ENCODE measurements at regions not wholly inside any gene's neighbourhood (a gene's known extent, or its start where the extent isn't known, plus 50 kb on each side); places are given as distances from the start of the nearest gene placed in this dataset.
"Not testable (repeated sequence)": the region's sequence is repeated elsewhere in the genome, so short reads cannot be mapped to it uniquely, and the experiment has no call there.

DNA sequence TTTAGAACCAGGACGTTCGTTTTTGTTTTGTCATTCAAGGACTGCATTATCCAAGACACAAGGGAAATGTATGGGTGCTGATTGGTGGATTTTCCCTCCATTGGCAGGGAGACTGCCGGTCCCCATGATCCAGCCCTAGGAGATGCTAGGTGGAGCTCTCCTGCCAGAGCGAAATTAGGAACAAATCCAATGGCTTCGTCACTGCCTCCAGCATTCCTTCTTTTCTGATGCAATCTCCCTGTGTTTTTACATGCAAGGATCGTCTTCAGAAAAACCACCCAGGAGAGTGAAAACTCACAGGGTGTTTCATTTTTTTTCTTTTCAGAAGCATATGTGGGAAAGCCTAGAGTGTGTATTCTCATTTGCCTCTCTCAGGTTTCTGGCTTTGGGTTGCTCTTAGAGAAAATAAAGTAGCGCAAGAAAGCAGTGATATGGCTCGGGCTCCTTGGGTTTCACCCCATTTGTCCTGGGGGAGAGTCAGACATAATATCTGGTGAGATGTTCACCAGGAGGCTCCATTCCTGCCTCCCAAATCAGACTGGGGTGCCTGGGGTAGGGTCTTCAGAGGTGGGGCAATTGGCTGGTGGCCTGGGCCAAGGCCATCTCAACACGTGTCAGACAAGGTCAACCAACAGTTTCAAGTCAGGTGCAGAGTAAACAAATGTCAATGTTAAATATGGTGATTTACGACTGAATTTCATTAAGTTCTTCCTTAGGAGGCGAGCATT, 450.9 kb upstream of the MKI67 start:
- peak; percentile 84 for DNase-seq (ENCODE audit: low read depth)

DNA sequence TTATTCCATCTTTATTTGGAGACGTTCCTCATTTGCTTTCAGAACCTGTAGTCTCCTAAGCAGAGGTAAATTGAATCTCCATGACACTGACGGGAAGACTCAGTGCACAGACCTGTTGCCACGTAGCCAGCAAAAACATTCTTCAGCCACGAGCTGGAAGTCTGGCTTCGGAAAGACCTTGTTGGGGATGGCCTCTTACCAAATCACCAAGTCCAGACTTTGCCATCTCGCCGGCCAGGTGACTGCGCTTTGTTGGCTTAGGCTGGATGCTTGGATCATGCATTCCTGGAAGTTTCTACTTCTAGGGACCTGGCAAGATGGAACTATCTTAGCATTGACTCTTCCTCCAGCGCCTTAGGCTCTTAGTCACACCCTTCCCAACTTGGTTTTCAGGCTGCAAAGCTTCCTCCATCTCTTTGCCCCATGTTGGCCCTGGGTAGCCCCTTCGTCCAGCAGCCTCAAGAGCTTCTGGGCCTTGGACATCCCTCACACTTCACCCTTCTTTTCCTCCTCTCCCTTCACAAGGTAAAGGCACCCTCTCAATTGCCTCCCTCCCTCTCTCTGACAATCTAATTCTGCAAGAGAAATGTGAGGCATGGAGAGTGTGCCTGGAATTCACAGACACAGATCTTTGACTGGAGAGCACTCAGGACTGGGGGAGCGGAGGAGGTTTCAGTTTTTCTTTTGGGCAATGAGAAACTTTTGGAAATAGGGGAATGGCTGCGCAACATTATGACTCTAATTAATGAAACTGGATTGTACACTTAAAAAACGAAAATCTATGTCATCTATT, 451.9 kb upstream of the MKI67 start:
- DNase-seq (ENCODE audit: low read depth) = no peak

DNA sequence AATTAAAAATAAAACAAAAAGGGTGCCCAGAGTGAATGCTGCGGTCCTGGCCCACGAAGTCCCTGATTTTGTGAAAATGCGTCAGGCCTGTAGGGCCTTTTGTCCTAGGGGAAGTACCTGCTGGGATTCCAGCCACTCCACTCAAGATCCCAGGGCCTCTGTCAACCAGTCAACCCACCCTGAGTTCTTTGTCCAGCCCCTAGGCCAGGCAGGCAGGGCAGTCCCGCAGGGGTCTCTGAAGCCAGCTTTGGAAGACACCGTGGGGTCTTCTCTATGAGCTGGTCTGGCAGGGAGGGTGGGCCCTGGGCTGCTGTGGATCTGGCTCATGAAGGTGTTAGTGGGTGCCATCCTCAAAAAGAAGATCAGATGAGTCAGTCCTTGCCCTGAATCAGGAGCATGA, 452.5 kb upstream of the MKI67 start:
- DNase-seq (ENCODE audit: low read depth) = no peak

DNA sequence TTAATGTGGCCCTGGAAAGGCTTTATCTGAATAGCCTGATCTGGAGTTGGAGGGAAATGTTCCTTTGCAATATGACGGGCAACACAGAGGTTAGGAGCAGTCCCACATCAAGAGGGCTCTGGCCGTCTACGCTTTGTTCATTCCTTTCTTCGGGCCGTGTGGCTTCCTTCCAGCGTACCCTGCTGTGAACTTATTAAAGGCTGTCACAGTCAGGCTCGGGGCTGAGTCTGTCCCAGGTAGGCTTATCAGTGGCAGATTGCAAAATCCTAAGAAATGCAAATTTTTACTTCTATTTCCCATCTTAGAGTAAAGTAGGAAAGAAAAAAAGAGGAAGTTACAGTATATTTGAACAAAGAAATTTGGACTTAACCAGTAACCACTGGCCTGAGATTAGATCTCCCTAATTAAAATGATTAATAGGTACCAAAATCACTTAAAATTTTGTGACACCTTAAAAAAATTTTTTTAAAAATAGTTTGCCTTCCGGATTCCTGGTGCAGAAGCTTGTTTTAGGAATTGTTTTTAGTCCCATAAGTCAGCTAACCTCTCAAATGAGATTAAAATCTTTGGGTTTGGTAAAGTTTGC, 453.1 kb upstream of the MKI67 start:
- no peak for DNase-seq (ENCODE audit: low read depth)

DNA sequence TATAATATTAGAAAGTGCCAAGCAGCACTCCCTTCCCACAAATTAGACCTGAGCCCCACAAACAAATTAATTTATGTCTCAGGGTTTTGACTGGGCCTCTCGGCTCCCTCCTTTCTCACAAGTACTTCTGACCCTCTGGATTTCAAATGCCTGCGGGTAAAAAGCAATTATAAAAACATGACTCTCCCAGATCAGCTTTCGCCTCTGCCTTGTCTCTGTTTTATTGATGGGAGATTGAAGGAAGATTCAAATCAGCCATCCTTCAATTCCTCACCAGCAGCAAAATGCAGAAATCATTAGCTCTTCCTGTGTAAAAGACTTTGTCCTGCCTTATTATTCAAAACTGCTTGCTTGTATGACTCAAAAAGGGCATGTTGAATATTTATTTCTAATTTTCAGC, 453.7 kb upstream of the MKI67 start:
- DNase-seq (ENCODE audit: low read depth) = no peak

DNA sequence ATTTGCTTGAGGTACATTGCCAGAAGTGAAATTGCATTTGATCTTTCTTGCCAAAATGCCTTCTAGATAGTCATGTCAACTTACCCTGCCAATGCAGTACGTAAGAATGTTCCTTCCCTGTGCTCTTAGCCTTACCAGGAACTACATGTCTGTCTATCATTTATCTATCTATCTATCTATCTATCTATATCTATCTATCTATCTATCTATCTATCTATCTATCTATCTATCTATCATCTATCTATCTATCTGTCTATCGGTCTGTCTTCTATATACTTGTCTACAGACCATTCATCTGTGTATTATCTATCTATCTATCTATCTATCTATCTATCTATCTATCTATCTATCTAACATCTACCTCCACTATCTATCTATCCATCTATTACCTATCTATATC, 456.9 kb upstream of the MKI67 start:
- DNase-seq (ENCODE audit: low read depth) = not testable (repeated sequence)

DNA sequence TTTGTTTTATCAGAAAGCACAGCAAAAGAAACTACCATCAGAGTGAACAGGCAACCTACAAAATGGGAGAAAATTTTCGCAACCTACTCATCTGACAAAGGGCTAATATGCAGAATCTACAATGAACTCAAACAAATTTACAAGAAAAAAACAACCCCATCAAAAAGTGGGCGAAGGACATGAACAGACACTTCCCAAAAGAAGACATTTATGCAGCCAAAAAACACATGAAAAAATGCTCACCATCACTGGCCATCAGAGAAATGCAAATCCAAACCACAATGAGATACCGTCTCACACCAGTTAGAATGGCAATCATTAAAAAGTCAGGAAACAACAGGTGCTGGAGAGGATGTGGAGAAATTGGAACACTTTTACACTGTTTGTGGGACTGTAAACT, 460.4 kb upstream of the MKI67 start:
- DNase-seq (ENCODE audit: low read depth) = not testable (repeated sequence)

DNA sequence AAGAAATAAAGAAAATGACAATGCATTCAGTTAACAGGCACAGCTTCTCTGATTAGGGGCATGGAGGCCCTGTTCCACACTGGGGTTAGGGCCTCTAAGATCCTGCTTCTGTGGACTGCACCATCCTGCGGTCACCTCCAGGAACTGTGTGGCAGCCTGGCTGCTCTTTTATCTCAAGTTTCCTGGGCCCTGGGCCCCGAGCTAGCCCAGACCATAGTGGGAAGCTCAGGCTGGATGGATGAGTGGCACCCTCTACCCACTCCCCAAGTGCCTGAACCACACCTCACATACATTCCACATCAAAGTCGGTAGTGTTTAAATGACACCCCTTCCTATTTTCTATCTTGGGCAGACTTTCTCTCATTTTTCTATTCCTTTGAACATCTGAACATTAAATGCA, 461.5 kb upstream of the MKI67 start:
- DNase-seq (ENCODE audit: low read depth) = no peak

DNA sequence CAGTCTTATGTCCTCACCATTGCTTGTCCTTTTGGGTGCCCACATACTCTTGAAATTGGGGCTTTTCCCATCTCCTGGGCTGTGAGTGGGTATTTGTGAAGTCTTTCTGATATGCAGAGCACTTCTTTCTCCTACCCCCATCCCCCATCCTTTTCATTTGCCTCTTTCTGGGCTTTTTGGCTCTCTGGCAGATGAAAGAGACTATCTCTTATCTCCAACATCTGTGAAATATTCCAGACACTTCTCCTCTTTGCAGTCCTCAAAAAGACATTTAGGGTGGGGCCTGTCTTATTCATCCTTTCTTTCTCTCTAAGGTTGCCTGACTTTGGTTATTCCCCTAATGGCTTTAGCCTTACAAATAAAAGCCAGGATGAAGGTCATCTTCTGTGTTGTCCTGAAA, 462.2 kb upstream of the MKI67 start:
- DNase-seq (ENCODE audit: low read depth) = no peak

DNA sequence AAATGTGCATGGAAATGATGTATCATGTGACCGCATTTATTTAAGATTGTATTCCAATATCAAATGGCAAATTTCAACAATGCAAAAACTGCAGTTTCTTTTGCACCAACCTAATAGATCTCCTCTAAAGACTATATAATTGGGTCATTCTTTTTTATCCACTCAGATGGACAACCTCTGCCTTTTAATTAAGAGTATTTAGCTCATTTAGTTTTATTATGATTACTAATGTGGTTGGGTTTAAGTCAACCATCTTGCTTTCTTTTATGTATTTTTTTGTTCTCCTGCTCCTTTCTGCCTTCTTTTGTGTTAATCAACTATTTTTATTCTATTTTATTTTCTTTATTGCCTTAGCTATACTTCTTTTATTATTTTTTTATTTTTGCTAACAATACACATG, 468.5 kb upstream of the MKI67 start:
- DNase-seq (ENCODE audit: low read depth) = no peak

DNA sequence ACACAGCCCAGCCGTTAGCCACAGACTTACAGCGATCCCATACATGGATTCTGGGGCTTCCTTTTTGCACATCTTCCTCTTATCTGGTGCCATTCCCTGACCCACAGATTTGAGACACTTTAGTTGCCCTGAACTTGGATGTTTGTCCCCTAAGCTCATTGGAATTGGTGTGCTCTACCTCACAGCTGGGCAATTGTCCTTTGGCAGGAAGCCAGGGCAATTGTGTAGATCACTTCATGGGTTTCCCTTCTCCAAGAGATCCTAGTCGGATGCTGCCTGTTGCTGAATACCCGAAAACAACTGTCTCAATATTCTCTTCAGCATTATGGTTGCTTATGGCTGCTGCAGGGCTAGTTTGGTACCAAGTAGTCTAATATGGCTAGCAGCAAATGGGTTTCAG, 470.7 kb upstream of the MKI67 start:
- no peak for DNase-seq (ENCODE audit: low read depth)

DNA sequence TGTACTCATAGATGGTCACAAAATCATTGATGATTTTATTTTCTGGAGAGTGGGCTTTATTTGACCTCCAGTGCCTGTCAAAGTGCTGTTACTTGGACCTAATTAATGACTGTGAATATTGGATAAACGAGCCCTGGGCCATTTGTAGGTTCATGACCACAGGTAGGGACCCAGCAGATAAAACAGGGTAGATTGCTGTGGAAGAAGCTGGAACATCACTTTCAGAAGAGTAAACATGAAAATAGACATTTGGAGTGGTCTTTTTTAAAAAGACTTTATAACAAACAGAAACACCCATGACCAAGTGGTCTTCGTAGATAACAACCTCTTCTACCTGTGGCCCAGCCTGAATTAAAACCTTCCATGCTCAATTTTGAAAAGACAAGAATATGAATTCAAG, 472.8 kb upstream of the MKI67 start:
- no peak for DNase-seq (ENCODE audit: low read depth)

DNA sequence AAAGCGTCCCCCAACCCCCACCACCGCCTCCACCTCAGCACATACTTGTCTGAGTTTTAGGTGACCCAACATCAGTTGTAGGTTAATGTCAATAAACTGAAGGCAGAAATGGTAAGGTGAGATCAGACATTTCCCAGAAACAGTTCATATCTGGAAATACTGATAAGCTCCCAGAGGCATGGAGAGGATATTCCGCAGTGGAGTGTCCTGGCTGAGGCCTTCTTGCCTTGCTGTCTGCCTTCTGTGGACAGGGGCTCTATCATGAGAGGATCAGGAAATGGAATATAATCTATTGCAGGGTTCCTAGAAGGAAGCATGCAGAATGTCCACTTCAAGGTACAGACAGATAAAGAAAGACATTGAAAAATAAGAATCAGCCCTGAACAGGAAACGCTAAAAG, 473.3 kb upstream of the MKI67 start:
- DNase-seq (ENCODE audit: low read depth) = no peak

DNA sequence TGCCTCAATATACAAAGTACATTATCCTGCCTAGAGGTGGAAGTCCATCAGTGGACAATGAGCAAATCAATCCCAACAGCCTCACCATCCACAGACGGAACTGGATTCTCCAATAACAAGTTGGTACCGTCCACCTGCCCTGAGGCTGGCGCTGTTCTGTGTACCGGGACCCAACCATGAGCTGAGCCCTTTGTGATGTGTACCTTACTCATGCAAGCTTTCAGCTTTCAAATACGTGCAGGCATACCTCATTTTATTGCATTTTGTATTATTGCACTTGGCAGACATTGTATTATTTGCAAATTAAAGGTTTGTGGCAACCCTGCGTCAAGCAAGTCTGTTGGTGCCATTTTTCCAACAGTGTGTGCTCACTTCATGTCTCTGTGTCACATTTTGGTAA, 476.0 kb upstream of the MKI67 start:
- DNase-seq (ENCODE audit: low read depth) = no peak

DNA sequence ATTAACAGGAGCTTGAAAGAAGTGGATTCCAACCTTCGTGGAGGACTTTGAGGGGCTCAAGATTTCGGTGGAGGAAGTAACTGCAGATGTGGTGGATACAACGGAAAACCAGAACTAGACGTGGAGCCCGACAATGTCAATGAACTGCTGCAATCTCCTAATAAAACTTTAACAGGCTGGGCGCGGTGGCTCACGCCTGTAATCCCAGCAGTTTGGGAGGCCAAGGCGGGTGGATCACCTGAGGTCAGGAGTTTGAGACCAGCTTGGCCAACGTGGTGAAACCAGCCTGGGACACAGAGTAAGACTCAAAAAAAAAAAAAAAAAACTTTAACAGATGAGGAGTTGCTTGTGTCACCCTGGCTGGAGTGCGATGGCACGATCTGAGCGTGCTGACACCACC, 477.8 kb upstream of the MKI67 start:
- DNase-seq (ENCODE audit: low read depth) = no peak

DNA sequence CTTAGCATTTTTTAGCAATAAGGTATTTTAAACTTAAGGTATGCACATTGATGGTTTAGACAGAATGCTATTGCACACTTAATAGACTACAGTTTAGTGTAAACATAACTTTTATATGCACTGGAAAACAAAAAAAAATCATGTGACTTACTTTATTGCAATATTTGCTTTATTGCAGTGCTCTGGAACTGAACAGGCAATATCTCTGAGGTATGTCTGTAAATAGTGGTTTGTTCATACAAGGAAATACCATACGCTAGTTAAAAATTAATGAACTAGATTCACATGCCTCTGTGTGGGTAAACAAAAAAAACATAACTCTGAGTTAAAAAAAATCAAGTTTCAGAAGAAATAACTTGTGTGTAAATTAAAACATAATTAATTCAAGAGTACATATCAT, 479.0 kb upstream of the MKI67 start:
- DNase-seq (ENCODE audit: low read depth) = no peak

DNA sequence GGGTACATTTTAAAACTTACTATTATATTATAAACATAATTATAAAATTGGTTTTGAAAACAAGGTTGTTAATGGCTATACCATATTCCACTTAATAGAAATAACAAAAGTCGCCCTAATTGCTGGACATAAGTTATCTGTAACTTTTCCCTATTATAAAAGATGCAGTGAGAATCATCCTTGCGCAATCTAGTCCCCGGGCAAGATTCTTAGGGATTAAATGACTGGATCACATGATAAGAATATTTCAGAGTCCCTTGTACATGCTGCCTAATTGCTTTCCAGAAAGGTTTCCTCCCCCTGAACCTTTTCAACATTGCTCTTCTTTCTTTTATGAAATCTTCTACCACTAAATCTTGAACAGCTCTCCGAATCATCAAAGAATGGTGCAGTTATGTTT, 479.8 kb upstream of the MKI67 start:
- DNase-seq (ENCODE audit: low read depth) = no peak

DNA sequence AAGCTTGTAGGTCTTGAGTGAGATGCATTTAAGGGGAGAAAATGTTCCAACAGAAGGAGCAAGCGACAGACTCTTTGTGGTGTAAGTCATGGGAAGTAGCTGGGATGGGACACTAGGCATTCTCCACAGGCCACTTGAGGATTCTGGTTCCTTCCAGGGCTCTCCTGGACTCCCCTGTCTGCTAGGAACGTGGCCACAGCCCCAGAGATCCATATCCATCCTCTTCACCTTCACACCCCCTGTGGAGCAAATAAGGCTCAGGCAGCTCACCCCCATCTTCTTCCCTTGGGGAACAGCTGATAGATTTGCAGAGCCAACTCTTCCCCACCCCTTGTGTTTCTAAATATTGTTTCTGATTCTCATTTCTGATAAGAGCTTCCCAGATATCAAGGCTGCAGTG, 482.6 kb upstream of the MKI67 start:
- no peak for DNase-seq (ENCODE audit: low read depth)

DNA sequence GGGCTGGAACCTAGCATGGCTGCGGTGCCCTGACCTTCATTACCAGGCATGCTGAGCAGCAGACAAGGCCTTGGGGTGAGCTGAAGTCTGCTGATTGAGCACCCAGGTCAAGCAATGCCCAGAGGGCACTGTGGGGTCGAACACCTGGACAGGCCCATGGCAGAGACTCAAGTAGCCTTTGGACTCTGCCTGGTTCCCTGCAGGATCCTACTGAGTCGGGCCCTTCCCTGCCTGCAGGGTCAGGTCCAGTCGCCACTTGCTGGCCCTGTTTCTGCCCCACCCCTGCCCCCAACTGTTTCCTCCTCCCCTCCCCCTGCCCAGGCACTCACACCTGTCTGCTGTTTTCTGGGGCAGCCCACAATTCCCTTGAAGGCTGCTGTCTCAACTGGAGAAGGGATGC, 483.2 kb upstream of the MKI67 start:
- no peak for DNase-seq (ENCODE audit: low read depth)

DNA sequence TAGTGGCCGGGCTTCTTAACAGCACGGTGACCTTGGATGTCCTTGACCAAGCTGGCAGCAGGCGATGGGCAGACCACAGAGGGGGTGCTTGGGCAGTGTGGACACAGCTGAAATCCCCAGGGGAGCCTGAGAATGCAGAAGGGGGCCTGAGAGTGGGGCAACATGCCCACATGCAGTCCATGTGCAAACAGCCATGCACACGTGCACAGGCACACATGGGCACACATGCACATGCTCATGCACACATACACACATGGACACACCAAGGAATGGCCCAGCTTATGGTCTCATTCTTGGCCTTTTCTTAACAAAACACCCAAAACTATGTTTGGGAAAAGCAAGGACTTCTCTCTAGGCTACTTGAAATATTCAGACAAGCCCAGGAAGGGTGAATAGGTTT, 483.9 kb upstream of the MKI67 start:
- no peak for DNase-seq (ENCODE audit: low read depth)

DNA sequence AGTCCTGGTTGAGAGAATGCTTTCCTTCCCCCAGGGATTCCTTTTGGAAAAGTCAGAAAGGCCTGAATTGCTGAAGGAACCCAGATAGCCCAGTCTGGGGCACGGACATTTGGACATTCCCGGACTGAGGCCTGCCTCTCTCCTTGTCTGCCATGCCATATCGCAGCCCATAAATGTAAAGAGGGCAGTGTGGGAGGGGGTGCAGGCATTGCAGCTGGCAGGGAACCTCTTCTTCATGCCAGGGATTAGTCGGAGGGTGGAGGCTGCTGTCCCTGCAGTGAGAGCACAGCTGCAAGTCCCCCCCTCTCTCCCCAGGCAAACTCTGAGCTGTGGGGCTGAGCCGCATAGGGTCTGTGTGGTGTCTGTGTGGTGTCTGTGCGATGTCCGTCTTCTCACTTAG, 486.0 kb upstream of the MKI67 start:
- no peak for DNase-seq (ENCODE audit: low read depth)

DNA sequence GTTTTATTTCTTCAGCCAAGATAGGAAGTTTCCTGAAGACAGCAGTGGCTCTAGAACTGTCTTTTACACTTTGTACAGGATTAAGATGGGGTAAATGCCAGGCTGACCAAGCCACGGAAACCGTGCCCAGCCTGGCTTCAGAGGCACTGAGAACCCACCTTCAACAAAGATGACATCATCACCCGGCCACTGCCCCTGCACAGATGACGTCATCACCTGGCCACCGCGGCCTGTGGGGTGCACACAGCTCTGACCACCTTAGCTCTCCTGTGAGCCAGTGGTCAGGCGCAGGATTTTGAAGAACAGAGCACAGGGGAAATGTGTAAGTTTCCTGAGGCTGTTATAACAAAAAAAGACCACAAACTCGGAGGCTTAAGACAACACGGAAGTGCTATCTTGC, 486.4 kb upstream of the MKI67 start:
- DNase-seq (ENCODE audit: low read depth) = no peak

DNA sequence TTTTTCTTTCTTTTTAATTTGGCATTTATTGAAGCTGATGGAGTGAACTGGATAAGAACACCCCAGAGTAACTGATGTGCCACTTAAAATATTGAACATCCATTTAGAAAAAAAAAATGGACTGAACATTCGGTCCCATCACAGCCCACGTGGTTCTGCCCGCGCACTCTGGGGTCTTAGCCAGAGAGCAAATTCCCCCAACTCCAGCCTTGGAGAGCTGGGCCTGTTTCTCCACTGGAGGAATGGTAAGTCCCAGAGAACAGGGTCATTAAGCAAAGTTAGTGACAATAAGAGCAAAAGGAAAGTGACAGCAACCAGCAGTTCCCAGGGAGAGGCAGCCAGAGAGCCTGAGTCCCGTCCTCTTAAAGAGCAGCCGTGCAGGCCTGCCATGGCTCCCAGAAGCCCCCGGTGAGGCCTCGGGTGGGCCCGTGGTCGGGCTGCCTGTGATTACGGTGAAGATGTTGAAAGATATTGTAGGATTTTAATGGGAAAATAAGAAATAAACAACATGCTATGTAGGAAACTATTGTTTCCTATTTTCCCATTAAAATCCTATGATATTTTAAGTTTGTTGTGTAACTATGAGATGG, 487.9 kb upstream of the MKI67 start:
- no peak for DNase-seq (ENCODE audit: low read depth)
